ENCODE measurements at regions not wholly inside any gene's neighbourhood (a gene's known extent, or its start where the extent isn't known, plus 50 kb on each side); places are given as distances from the start of the nearest gene placed in this dataset.

DNA sequence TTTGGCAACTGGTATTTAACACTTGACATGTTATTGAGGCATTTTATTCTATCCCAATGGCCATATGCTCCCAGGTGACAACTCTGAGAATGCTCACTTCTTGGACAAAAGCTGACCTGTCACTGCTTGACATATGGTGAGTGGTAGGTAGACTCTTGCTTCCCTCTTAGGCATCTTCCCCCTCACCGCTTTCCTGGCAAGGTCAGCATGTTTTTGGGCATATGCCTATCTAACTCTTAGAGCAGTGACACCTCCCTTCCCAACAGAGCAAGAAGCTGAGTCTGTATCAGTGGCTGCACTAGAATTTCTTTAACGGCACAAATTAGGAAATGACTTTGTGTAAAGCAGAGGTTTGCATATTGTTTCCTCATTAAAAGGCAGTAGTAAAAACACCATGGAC is 300.7 kb downstream of the OXSM start:
- Histone ChIP-seq H2AK5ac (ENCODE audit: low read depth, low read length) (no peak overlapping the region), H3K4ac (replicated peaks; ENCODE audit: insufficient read length, low read depth, low read length) (no peak overlapping the region), H3K27me3 (replicated peaks in 1 of 4; ENCODE audit: control insufficient read depth in 3 of 4, extremely low read depth in 1 of 4, insufficient read depth in 3 of 4, low read length in 3 of 4) (no peaks in the 10 kb centered on the region), H4K91ac (replicated peaks; ENCODE audit: insufficient read length, low read length) (no peak overlapping the region), H3K79me1 (ENCODE audit: low read depth, low read length) (no peaks in the 10 kb centered on the region), H3K9ac (replicated peaks in 1 of 4; ENCODE audit: extremely low read depth in 1 of 4, low read depth in 3 of 4, low read length in 3 of 4) (no peak overlapping the region), H3K27ac (ENCODE audit: low read depth, low read length) (no peak overlapping the region), H2BK20ac (ENCODE audit: low read length) (no peak overlapping the region), H4K5ac (ENCODE audit: insufficient read length, low read depth, low read length) (no peak overlapping the region), H4K8ac (ENCODE audit: extremely low read depth, insufficient read depth, low read length) (no peak overlapping the region), H2AFZ (ENCODE audit: low read length) (no peak overlapping the region), H2BK120ac (replicated peaks; ENCODE audit: low read depth, low read length) (no peak overlapping the region), H4K20me1 (replicated peaks in 1 of 2; ENCODE audit: control insufficient read depth in 1 of 2, insufficient read depth in 2 of 2, low read length in 2 of 2) (no peaks in the 10 kb centered on the region), H3K23me2 (ENCODE audit: low read depth, low read length) (no peaks in the 10 kb centered on the region), H2BK15ac (ENCODE audit: low read length) (no peak overlapping the region), H2BK5ac (ENCODE audit: low read depth, low read length) (no peak overlapping the region), H3K4me3 (ENCODE audit: extremely low read depth in 1 of 4, insufficient read depth in 2 of 4, low read depth in 3 of 4, low read length in 4 of 4) (no peak overlapping the region), H3K4me2 (ENCODE audit: insufficient read depth in 1 of 2, low read depth in 2 of 2, low read length in 2 of 2) (no peak overlapping the region), H3K18ac (ENCODE audit: extremely low read depth, low read length) (no peak overlapping the region), H2BK12ac (ENCODE audit: low read depth, low read length) (no peak overlapping the region), H3K4me1 (replicated peaks in 1 of 4; ENCODE audit: control insufficient read depth in 3 of 4, insufficient read depth in 4 of 4, low read length in 3 of 4) (no peaks in the 10 kb centered on the region), H3K9me3 (ENCODE audit: insufficient read depth in 2 of 2, low read depth in 1 of 2, low read length in 1 of 2) (peaks cover 18 to 21% of the 10 kb centered on the region in 2 experiments), H3K79me2 (ENCODE audit: control insufficient read depth in 1 of 2, insufficient read depth in 2 of 2, low read length in 2 of 2) (no peaks in the 10 kb centered on the region), H3K14ac (ENCODE audit: insufficient read length) (no peak overlapping the region), H3K23ac (ENCODE audit: insufficient read length) (no peak overlapping the region), H3K56ac (replicated peaks; ENCODE audit: insufficient read length, low read depth, low read length) (no peak overlapping the region), H3K36me3 (ENCODE audit: control insufficient read depth in 2 of 4, insufficient read depth in 4 of 4, low read length in 3 of 4) (no peaks in the 10 kb centered on the region; a peak in 1 of 8 replicates)
- FAIRE-seq (no peak), DNase-seq (ENCODE audit: low read depth in 1 of 2, low spot score in 2 of 2) (no peak)
- POLR2A ChIA-PET (ENCODE audit: partially characterized antibody): no interaction called here
- TF ChIP-seq CHD1 (IDR thresholded peaks at IDR 0.05; ENCODE audit: low read depth, low read length): no peak
- TF ChIP-seq MAFK (IDR thresholded peaks at IDR 0.05; ENCODE audit: low read depth, low read length): no peak
- TF ChIP-seq CBX5 (IDR thresholded peaks at IDR 0.05; ENCODE audit: low read depth, low read length): no peak
- WGBS, 2 experiments (ENCODE audit: extremely low coverage in 1 of 2, insufficient coverage in 1 of 2, insufficient read length in 1 of 2, insufficient replicate concordance in 2 of 2, low coverage in 1 of 2, low lambda C conversion rate in 2 of 2, missing lambda C conversion rate in 1 of 2): 89% methylated on average over 2 of the region's 2 CpGs; no CpG with 5 or more reads in 1 of the 2 experiments
- CTCF ChIA-PET (ENCODE audit: partially characterized antibody): no interaction called here
